ENCODE measurements at regions not wholly inside any gene's neighbourhood (a gene's known extent, or its start where the extent isn't known, plus 50 kb on each side); places are given as distances from the start of the nearest gene placed in this dataset.

DNA sequence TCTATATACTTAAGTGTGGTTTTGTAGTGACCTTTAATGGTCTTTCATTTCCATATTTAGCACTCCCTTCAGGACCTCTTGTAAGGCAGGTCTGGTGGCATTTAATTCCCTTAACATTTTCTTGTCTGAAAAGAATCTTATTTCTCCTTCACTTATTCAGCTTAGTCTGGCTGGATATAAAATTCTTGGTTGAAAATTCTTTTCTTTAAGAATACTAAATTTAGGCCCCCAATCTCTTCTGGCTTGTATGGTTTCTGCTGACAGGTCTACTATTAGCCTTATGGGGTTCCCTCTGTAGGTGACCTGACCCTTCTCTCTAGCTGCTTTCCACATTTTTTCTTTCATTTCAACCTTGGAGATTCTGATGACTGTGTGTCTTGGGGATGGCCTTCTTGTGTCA, 236.9 kb downstream of the THBS2 start:
- peaks cover 5% of the 10 kb centered on the region; the same call in 1 of the 2 replicates for H3K9me3 Mint-ChIP-seq
- H3K4me1 Mint-ChIP-seq (ENCODE audit: low read depth) = peaks cover 19% of the 10 kb centered on the region; the same call in 1 of the 2 replicates
- peaks cover 5% of the 10 kb centered on the region; the same call in 1 of the 2 replicates for H3K36me3 Mint-ChIP-seq (ENCODE audit: low read depth)
- H3K4me3 Mint-ChIP-seq = no peak overlapping the region
- DNase-seq = no peak
- TF ChIP-seq CTCF (IDR thresholded peaks at IDR 0.05) = no peak
- H3K27ac Mint-ChIP-seq = no peak overlapping the region
- peaks cover 2% of the 10 kb centered on the region; the same call in 1 of the 2 replicates for H3K27me3 Mint-ChIP-seq (ENCODE audit: insufficient read depth)

- peaks cover 5% of the 10 kb centered on the region; the same call in 1 of the 2 replicates for H3K9me3 Mint-ChIP-seq
- TF ChIP-seq CTCF (IDR thresholded peaks at IDR 0.05) = no peak
- H3K4me3 Mint-ChIP-seq = no peak overlapping the region
- H3K36me3 Mint-ChIP-seq (ENCODE audit: low read depth) = peaks cover 5% of the 10 kb centered on the region; the same call in 1 of the 2 replicates
- H3K27me3 Mint-ChIP-seq (ENCODE audit: insufficient read depth) = peaks cover 2% of the 10 kb centered on the region; the same call in 1 of the 2 replicates
- no peak for DNase-seq
- no peak overlapping the region for H3K27ac Mint-ChIP-seq
- peaks cover 13% of the 10 kb centered on the region; the same call in 1 of the 2 replicates for H3K4me1 Mint-ChIP-seq (ENCODE audit: low read depth)
Measured at GRCh38 chr6:169014211-169015197, 239.1 kb downstream of the THBS2 start.

DNA sequence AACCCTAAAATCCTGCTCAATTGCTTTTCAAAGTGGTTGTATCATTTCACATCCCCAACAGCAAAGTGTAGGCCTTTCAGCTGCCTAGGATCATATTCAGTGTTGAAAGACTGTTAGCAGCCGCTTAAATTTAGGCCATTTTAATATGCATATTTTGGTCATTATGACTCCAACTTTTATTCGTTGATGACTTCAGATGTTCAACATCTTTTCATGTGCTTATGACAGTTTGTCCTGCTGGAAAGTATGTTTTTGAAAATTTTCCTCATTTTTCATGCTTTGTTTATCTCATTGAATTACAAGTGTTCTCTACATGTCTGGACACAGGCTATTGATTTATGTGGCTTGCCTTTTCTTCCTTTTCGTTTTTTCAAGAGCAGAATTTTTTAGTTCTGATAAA, 244.0 kb downstream of the THBS2 start:
- Mint-ChIP-seq H3K9me3 (no peaks in the 10 kb centered on the region), H3K4me1 (ENCODE audit: low read depth) (no peaks in the 10 kb centered on the region), H3K36me3 (ENCODE audit: low read depth) (no peaks in the 10 kb centered on the region; the same call in 1 of the 2 replicates), H3K27ac (no peak overlapping the region), H3K27me3 (ENCODE audit: insufficient read depth) (no peaks in the 10 kb centered on the region; the same call in 1 of the 2 replicates), H3K4me3 (no peak overlapping the region)
- no peak for DNase-seq
- no peak for TF ChIP-seq CTCF (IDR thresholded peaks at IDR 0.05)

GRCh38 chr6:169008641-169009257, 244.9 kb downstream of the THBS2 start:
- no peak overlapping the region for H3K4me3 Mint-ChIP-seq
- peaks cover 7% of the 10 kb centered on the region for H3K27me3 Mint-ChIP-seq (ENCODE audit: insufficient read depth)
- DNase-seq = no peak
- no peaks in the 10 kb centered on the region for H3K9me3 Mint-ChIP-seq
- no peak for TF ChIP-seq CTCF (IDR thresholded peaks at IDR 0.05)
- no peaks in the 10 kb centered on the region for H3K4me1 Mint-ChIP-seq (ENCODE audit: low read depth)
- no peaks in the 10 kb centered on the region; the same call in 1 of the 2 replicates for H3K36me3 Mint-ChIP-seq (ENCODE audit: low read depth)
- H3K27ac Mint-ChIP-seq = no peak overlapping the region

- H3K36me3 Mint-ChIP-seq (ENCODE audit: low read depth) = no peaks in the 10 kb centered on the region; the same call in 1 of the 2 replicates
- TF ChIP-seq CTCF (IDR thresholded peaks at IDR 0.05) = no peak
- no peaks in the 10 kb centered on the region for H3K4me1 Mint-ChIP-seq (ENCODE audit: low read depth)
- H3K9me3 Mint-ChIP-seq = no peaks in the 10 kb centered on the region
- no peak overlapping the region for H3K4me3 Mint-ChIP-seq
- H3K27me3 Mint-ChIP-seq (ENCODE audit: insufficient read depth) = peaks cover 14% of the 10 kb centered on the region
- DNase-seq = no peak
- H3K27ac Mint-ChIP-seq = no peak overlapping the region
Measured at GRCh38 chr6:169005166-169005565, 248.5 kb downstream of the THBS2 start.

Data from HFFc6 (cell line).